ENCODE measurements at regions not wholly inside any gene's neighbourhood (a gene's known extent, or its start where the extent isn't known, plus 50 kb on each side); places are given as distances from the start of the nearest gene placed in this dataset.
"Not testable (repeated sequence)": the region's sequence is repeated elsewhere in the genome, so short reads cannot be mapped to it uniquely, and the experiment has no call there.

GRCh38 chr16:31754998-31755615, 118.5 kb upstream of the ZNF267 start:
- DNase-seq (ENCODE audit: low spot score in 2 of 2) (no peak), ATAC-seq (no peak)
- Mint-ChIP-seq H3K27ac (no peak overlapping the region), H3K4me3 (no peak overlapping the region), H3K36me3 (peaks cover 57% of the 10 kb centered on the region), H3K9me3 (peaks cover 53% of the 10 kb centered on the region), H3K4me1 (no peaks in the 10 kb centered on the region)

DNA sequence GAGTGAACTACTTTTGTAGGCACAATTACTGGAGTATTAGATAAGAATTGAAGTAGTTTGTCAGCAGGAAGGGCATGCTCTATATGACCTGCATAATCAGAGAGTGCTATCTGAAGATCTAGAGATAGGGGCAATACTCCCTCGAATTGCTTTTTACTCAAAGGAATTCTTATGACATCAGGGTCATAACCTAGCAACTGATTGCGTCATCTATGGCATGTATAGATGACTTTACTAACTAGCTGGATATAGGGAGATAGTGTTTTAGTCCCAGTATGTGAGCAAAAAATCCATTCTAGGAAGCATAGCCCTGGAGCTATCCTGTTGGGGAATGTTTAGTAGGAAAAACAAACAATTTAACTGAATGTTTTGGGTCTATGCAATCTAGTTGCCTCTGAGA, 109.5 kb upstream of the ZNF267 start:
- Mint-ChIP-seq H3K9me3 (peaks cover 21% of the 10 kb centered on the region), H3K4me3 (no peak overlapping the region), H3K4me1 (no peaks in the 10 kb centered on the region)

GRCh38 chr16:31767267-31767666, 106.3 kb upstream of the ZNF267 start:
- Mint-ChIP-seq H3K27ac (no peak overlapping the region), H3K9me3 (peaks cover 20% of the 10 kb centered on the region), H3K4me3 (no peak overlapping the region), H3K4me1 (no peaks in the 10 kb centered on the region), H3K36me3 (peaks cover 6% of the 10 kb centered on the region)
- ATAC-seq (no peak), DNase-seq (ENCODE audit: low spot score in 2 of 2) (no peak)

More for the DNA sequence above, 109.5 kb upstream of the ZNF267 start:
- H3K27ac Mint-ChIP-seq, result no peak overlapping the region
- no peak for ATAC-seq
- H3K36me3 Mint-ChIP-seq, result peaks cover 17% of the 10 kb centered on the region
- no peak for DNase-seq (ENCODE audit: low spot score in 2 of 2)

DNA sequence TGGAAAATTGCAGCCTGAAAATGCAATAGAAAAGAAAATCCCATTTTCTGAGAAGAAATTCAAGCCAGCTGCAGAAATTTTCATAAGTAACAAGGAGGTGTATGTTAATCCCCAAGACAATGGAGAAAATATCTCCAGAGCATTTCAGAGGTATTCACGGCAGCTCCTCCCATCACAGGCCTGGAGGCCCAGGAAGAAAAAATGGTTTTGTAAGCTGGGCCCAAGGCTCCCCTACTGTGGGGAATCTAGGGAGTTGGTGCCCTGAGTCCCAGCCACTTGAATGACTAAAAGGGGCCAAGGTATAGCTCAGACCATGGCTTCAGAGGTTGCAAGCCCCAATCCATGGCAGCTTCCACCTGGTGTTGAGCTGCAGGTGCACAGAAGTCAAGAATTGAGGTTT, 93.3 kb upstream of the ZNF267 start:
- H3K4me1 Mint-ChIP-seq, result no peaks in the 10 kb centered on the region
- DNase-seq (ENCODE audit: low spot score in 2 of 2) (no peak), ATAC-seq (no peak)
- no peaks in the 10 kb centered on the region for H3K36me3 Mint-ChIP-seq
- peaks cover 39% of the 10 kb centered on the region for H3K9me3 Mint-ChIP-seq
- H3K4me3 Mint-ChIP-seq, result no peak overlapping the region
- no peak overlapping the region for H3K27ac Mint-ChIP-seq

DNA sequence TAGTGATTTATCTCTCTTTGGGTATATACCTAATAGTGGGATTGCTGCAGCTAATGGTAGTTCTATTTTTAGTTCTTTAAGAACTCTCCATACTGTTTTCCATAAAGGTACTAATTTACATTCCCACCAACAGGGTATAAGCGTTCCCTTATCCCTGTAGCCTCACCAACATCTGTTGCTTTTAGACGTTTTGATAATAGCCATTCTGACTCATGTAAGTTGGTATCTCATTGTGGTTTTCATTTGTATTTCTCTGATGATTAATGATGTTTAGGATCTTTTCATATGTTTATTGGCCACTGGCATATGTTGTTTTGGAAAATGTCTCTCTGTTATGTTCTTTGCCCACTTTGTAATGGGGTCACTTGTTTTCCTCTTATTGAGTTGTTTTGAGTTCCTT, 88.5 kb upstream of the ZNF267 start:
- Mint-ChIP-seq H3K4me3 (no peak overlapping the region), H3K9me3 (peaks cover 45% of the 10 kb centered on the region), H3K27ac (no peak overlapping the region), H3K36me3 (no peaks in the 10 kb centered on the region), H3K4me1 (no peaks in the 10 kb centered on the region)
- ATAC-seq (no peak), DNase-seq (ENCODE audit: low spot score in 2 of 2) (no peak)

GRCh38 chr16:31807086-31807485, 66.5 kb upstream of the ZNF267 start:
- ATAC-seq (no peak), DNase-seq (ENCODE audit: low spot score in 2 of 2) (no peak)
- Mint-ChIP-seq H3K27ac (no peak overlapping the region), H3K4me1 (no peaks in the 10 kb centered on the region), H3K36me3 (no peaks in the 10 kb centered on the region), H3K4me3 (no peak overlapping the region), H3K9me3 (no peaks in the 10 kb centered on the region)

- ATAC-seq (no peak), DNase-seq (ENCODE audit: low spot score in 2 of 2) (no peak)
- Mint-ChIP-seq H3K4me1 (no peaks in the 10 kb centered on the region), H3K27ac (no peak overlapping the region), H3K36me3 (no peaks in the 10 kb centered on the region), H3K9me3 (no peaks in the 10 kb centered on the region), H3K4me3 (no peak overlapping the region)
Observed at GRCh38 chr16:31810863-31811262, 62.7 kb upstream of the ZNF267 start.

DNA sequence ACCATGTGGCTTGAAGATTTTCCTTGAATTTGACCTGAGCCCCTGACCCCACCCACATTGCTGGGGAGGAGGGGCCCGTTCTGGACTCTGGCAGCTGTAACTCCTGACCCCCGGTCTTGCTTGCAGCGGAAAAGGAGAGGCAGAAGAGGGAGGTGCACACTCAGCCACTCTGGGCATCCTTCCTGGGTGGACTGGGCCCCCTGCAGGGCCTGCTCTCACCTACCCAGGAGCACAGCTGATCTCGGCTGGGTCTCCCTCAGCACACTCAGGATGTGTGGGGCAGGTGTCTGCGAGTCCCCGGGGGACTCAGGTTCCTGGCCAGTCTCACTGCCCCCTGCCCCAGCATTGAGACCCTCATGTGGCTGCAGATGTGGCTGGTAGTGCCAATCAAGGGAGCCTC, 57.5 kb upstream of the ZNF267 start:
- H3K4me3 Mint-ChIP-seq; H3K4me1 Mint-ChIP-seq; H3K27ac Mint-ChIP-seq; H3K36me3 Mint-ChIP-seq; DNase-seq (ENCODE audit: low spot score in 2 of 2); H3K9me3 Mint-ChIP-seq; ATAC-seq: not testable (repeated sequence)

GRCh38 chr16:31819386-31819785, 54.2 kb upstream of the ZNF267 start:
- Mint-ChIP-seq H3K4me3 (no peak overlapping the region), H3K4me1 (no peaks in the 10 kb centered on the region), H3K9me3 (no peaks in the 10 kb centered on the region), H3K36me3 (no peaks in the 10 kb centered on the region), H3K27ac (no peak overlapping the region)
- ATAC-seq, result no peak
- no peak for DNase-seq (ENCODE audit: low spot score in 2 of 2)

- Mint-ChIP-seq H3K36me3 (no peaks in the 10 kb centered on the region), H3K4me1 (no peaks in the 10 kb centered on the region), H3K27ac (no peak overlapping the region), H3K9me3 (no peaks in the 10 kb centered on the region), H3K4me3 (no peak overlapping the region)
- DNase-seq (ENCODE audit: low spot score in 2 of 2), result no peak
- ATAC-seq, result no peak
Observed at GRCh38 chr16:31819948-31820347, 53.7 kb upstream of the ZNF267 start.
